Nephron (organoid): ENCODE measurements at regions not wholly inside any gene's neighbourhood (a gene's known extent, or its start where the extent isn't known, plus 50 kb on each side); places are given as distances from the start of the nearest gene placed in this dataset.
A peak's percentile ranks its signal among the peaks of the same experiment; 100 is the strongest.

ENCODE experiments used
- H3K27ac Mint-ChIP-seq, 3 experiments: 2 replicates each; pipeline ENCODE4 v1.8.0; 2020; ENCODE audit warnings: mixed read lengths in 3 of 3, mild to moderate bottlenecking in 2 of 3, moderate library complexity in 1 of 3
- H3K27me3 Mint-ChIP-seq: 2 replicates; pipeline ENCODE4 v1.8.0; 2021; ENCODE audit warnings: low read depth, mild to moderate bottlenecking, moderate library complexity, mixed read lengths
- H3K36me3 Mint-ChIP-seq: 2 replicates; pipeline ENCODE4 v1.8.0; 2020; ENCODE audit warnings: low read depth, mixed read lengths
- H3K4me1 Mint-ChIP-seq: 2 replicates; pipeline ENCODE4 v1.8.0; 2020; ENCODE audit warnings: mixed read lengths
- H3K4me3 Mint-ChIP-seq, 3 experiments: 2 replicates each; pipeline ENCODE4 v1.8.0; 2020; ENCODE audit warnings: mild to moderate bottlenecking in 3 of 3, mixed read lengths in 3 of 3, moderate library complexity in 2 of 3
- H3K9me3 Mint-ChIP-seq: 2 replicates; pipeline ENCODE4 v1.8.0; 2020; ENCODE audit warnings: mixed read lengths
- CTCF ChIP-seq, 3 experiments: fragments of 200-600 bp; sonication (generic); IDR thresholded peaks; one replicate each; pipeline ENCODE4 v1.5.0; 2021; ENCODE audit warnings: antibody characterized with exemption in 3 of 3; ENCODE audit not compliant: unreplicated experiment in 3 of 3

- Mint-ChIP-seq H3K36me3 (no peaks in the 10 kb centered on the region), H3K27me3 (peaks cover 15% of the 10 kb centered on the region), H3K4me1 (peaks cover 11% of the 10 kb centered on the region), H3K27ac (no peak overlapping the region), H3K4me3 (no peak overlapping the region), H3K9me3 (peaks cover 9% of the 10 kb centered on the region)
- no peak for TF ChIP-seq CTCF (IDR thresholded peaks at IDR 0.05; ENCODE audit: unreplicated experiment in 3 of 3)
Measured at GRCh38 chr1:54497338-54497737, 50.7 kb upstream of the ACOT11 start.

DNA sequence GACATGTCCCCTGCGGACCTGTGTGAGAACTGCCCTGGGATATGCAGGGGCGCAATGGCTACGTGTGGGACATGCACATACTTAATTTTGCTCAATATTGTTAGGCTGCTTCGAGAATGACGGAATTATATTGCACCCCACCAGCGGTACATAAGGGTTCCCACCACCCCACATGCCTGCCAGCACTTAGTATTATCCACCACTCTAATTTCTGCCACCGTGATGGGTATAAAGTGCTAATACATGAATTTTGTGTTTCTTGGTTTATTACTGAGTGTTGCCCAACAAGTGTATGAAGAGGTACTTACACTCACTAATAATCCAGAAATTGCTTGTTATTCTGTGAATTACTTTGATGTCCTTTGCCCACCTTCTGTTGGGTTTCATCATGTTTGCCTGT, 52.1 kb upstream of the ACOT11 start:
- TF ChIP-seq CTCF (IDR thresholded peaks at IDR 0.05; ENCODE audit: unreplicated experiment in 3 of 3), result no peak
- peaks cover 9% of the 10 kb centered on the region for H3K9me3 Mint-ChIP-seq
- H3K27me3 Mint-ChIP-seq, result peaks cover 5% of the 10 kb centered on the region
- peaks cover 13% of the 10 kb centered on the region for H3K4me1 Mint-ChIP-seq
- H3K4me3 Mint-ChIP-seq, result no peak overlapping the region
- no peak overlapping the region for H3K27ac Mint-ChIP-seq
- H3K36me3 Mint-ChIP-seq, result no peaks in the 10 kb centered on the region

- Mint-ChIP-seq H3K27me3 (peaks cover 5% of the 10 kb centered on the region), H3K4me3 (no peak overlapping the region), H3K4me1 (peaks cover 17% of the 10 kb centered on the region), H3K9me3 (peaks cover 9% of the 10 kb centered on the region), H3K36me3 (no peaks in the 10 kb centered on the region), H3K27ac (peak overlapping the region in 1 of 3 experiments; percentile 30)
- no peak for TF ChIP-seq CTCF (IDR thresholded peaks at IDR 0.05; ENCODE audit: unreplicated experiment in 3 of 3)
Measured at GRCh38 chr1:54493608-54494007, 54.4 kb upstream of the ACOT11 start.

DNA sequence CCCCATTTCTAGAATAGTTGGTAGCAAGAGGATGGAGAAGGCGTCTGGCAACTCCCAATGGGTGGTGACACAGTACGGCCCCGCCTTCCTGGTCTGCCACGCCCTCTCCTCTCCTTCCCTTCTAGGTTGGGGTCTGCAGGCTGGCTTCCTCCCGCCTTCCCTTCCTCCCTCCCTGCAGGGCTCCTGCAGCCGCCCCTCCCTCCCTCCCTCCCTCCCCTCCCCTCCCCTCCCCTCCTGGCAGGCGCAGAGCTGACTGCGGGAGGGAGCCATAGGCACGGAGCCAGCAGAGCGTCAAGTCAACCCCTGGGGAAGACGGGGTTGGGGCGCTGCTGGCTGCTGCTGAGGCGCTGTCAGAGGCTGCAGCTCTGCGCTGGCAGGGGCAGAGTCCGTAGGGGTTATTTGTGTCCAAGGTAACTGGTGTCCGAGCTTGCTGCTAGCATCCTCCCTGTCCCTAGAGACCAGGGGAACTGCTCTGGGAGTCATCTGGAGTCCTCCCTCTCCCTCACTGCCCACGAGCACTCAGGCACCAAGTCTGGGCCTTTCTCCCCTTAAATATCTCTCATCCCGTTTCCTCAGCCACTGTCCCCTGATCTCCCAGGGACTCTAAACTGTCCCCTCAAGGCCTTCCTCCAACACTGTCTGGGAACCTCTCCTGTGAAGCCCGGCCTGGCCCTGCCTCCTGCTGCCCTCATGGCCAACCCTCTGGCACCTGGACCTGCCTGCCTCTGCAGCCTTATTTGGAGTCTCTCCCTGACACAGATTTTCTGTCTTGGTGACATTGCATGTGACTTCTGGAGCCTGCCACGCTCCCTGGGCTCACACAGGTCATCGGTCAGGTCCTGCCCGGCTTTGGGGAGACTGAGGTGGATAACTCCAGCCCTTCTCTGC, 57.4 kb upstream of the ACOT11 start:
- no peaks in the 10 kb centered on the region for H3K36me3 Mint-ChIP-seq
- peak overlapping the region; percentile 92 to 99 (median 96) for H3K27ac Mint-ChIP-seq
- H3K4me3 Mint-ChIP-seq, result peak overlapping the region; percentile 53 to 71 (median 65)
- H3K27me3 Mint-ChIP-seq, result no peaks in the 10 kb centered on the region
- no peaks in the 10 kb centered on the region for H3K9me3 Mint-ChIP-seq
- no peak for TF ChIP-seq CTCF (IDR thresholded peaks at IDR 0.05; ENCODE audit: unreplicated experiment in 3 of 3)
- peaks cover 36% of the 10 kb centered on the region for H3K4me1 Mint-ChIP-seq

DNA sequence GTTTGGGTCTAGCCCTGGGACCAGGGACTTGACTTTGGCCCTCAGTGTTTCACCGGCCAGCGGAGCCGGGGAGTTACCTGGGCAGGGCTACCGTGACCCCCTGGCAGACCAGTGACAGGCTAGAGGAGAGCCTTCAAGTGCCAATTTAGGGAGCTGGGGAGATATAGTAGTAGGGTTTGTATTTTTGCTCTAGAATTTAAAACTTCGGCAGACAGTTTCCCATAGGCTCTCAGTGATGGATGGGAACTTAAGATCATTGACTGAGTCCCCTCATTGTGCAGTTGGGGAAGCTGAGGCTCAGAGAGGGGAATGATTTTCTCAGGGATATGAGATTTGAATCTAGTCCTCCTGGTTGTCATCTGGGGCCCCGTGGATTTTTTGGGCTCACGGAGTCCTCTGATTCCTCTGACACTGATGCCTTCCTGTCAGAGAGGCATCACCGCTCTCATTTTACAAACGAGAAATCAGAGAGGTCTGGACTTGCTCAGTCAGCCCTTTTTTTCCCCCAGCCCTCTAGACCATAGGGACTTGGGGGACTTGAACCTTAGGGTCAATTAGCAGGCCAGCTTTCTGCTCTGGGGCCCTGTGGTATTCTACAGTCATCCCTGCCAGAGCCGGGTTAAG, 58.3 kb upstream of the ACOT11 start:
- H3K4me3 Mint-ChIP-seq, result peak overlapping the region; percentile 69 to 99 (median 95)
- no peaks in the 10 kb centered on the region for H3K36me3 Mint-ChIP-seq
- no peaks in the 10 kb centered on the region for H3K27me3 Mint-ChIP-seq
- peak in 1 of 3 experiments; percentile 24 for TF ChIP-seq CTCF (IDR thresholded peaks at IDR 0.05; ENCODE audit: unreplicated experiment in 3 of 3)
- H3K9me3 Mint-ChIP-seq, result no peaks in the 10 kb centered on the region
- peak overlapping the region; percentile 96 to 99 (median 99) for H3K27ac Mint-ChIP-seq
- H3K4me1 Mint-ChIP-seq, result peaks cover 44% of the 10 kb centered on the region
